ENCODE measurements at regions not wholly inside any gene's neighbourhood (a gene's known extent, or its start where the extent isn't known, plus 50 kb on each side); places are given as distances from the start of the nearest gene placed in this dataset.

DNA sequence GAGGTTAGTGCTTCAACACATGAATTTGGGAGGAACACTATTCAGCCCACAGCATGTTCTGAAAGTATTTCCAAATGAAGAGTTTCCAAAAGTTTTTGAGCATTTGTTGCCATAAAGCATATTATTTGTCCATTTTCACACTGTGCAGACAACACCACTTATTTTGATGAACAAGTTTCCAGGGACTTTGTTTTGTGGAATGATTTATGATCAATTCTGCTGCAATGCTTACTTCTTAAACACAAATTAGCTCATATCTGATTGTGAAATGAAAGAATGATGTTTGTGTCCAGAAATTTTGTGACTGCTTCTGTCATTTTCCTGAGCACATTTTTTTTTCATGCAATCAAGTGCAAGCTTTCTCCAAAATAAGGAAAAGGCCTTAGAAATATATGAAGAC is 205.3 kb downstream of the RAP2A start:
- DNase-seq, result no peak

DNA sequence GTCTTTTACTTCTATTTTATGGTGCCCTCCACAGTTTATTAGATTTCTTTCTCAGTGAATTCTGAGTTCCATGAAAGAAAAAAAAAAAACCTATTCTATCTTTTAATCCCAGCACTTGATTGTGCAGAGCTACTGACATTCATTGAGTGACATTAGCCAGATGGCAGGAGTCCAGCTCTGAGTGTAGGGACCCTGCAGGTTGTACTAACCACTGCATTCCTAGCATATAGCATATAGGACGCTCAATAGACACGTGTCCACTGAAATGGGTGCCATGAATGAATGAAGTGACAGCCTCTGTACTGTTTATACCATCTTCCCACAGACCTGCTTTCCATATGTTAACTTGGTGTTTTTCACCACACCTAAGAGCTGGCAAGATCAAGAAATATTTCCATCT is 206.3 kb downstream of the RAP2A start:
- no peak for DNase-seq

DNA sequence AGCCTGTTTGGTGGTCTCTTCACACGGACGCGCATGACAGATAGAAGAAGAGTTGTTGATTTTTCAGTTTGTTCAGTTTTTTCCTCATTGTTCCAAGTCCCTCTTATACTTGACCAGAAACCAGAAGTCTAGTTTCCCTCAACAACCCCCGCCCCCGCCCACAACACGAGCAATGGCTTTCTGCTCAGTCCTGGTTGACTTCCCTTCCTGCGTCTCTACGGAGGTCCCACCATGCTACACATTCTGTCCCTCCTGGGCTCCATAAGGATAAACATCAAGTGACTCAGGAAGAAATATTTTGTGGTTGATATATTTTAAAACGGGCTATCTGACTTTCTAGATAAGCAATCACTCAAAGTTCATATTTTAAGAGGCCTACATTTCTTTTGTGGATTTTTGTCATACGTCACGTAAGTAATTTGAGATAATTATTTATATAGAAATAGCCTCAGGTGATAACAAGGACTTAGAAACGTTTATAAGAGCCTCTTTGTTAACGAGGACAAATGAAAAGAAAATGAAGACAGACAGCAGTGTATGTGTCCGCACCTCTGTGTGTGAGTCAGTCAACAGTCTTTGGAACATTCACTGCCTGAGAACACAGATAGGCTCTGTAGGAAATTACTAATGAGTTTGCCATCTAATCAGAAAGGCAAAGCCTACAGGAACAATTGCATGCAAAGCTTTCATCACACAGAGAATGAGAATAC is 214.4 kb downstream of the RAP2A start:
- no peak for DNase-seq

- no peak for DNase-seq
These were observed 214.9 kb downstream of the RAP2A start for GRCh38 chr13:97648881-97649224.

GRCh38 chr13:97653443-97654140 is 219.6 kb downstream of the RAP2A start:
- no peak for DNase-seq

- no peak for DNase-seq
These were observed 220.3 kb downstream of the RAP2A start for GRCh38 chr13:97654236-97654635.

GRCh38 chr13:97658556-97658955 is 224.6 kb downstream of the RAP2A start:
- DNase-seq, result no peak

DNA sequence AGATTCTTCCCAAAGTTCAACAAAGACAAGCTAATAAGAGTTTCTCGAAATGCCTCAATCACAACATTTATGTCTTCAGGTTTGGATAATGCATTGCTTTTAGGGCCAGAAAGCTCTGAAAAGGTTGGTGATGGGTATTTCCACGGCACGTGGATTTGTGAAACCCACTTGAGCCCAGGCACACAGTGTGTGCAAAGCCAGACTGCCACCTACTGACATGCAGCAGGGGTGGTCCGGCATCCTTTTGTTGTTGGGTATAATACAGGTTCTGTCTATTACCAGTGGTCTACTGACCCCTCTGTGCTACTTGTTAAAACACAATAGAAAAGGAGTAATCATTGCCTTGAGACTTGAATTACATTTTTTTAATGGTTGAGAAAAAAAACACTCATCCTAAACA is 225.6 kb downstream of the RAP2A start:
- DNase-seq, result no peak

DNA sequence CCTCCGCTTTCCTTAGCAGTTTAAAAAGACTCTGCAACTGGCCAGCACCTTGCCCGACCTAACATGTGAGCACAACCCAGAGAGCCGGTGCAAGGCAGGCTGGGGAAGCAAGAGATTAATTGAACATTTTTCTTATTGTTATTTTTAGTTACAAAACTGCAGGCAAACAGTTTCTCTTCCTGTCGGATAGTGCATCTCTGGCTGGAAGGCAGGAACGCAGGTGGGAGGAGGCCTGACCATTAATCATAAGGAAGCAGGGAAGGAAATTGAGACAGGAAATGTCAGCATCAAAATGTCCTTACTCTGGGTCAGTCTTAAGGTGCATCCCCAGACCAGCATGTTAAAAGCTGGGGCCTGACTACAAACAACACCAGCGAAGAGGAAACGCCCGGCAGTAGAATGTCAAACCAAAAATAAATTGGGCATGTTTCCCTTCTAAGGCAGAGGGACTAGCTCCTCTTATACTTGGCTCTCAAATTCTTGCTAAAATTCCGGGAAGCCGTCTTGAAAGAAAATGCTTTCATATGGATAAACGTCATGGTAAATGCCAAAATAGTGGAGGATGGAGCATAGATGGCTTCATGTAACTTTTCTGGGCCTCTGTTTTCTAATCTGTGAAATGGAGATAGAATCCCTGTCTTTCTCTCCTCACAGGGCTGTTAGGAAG is 226.8 kb downstream of the RAP2A start:
- DNase-seq, result no peak

DNA sequence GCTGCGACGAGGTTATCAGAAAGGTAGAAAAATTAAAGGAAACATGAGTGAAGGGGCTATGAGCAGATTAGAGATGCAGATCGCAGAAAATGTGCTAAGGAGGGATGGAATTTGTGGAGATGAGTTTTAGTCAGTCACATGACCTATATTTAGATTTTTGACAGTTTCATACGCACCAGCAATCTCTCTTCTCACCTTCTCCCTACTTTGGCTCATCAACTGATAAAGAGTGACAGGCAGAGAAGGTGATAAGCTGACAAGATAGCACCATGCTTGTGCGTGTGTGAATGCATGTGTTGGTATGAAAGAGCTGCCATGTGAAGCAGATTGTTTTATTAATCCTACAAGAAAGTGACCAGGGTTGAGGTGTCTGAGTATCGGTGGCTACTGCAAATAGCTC is 252.6 kb downstream of the RAP2A start:
- no peak for DNase-seq

DNA sequence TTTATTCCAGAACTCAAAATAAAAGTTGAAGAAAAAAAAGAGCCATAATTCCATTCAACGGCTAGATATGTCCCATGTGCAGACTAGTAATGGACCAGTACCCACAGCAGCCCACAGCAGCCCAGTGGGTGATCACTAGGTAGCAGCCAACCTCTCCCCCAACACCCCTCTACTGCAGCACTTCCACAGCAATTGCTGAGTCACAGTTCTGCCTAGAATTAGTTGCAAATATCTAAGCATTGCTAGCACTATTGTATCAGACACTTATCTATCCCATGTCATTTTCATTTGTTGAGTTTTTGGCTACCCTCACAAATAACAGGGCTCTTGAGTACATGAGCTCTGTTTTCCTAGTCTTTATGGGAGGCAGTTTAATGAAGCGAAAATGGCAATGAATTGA is 258.7 kb downstream of the RAP2A start:
- DNase-seq, result no peak

DNA sequence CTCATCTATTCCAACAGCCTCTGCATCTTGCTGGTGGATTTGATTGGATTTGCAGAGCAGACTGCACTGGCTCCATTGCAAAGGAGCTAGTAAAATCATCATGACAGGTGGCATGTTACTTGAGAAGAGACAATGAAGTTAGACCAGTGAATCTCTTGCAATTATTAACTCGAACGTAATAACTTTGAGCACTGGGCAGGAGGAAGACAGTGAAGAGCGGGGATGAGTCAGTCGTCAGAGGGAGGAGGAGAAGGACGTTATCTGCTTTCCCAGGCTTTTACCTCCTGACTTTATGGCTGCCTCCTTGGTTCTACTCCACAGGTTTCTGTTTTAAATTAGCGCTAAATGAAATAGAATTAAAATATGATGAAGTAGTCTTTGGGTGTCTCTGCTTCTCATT is 257.8 kb upstream of the IPO5 start:
- no peak for DNase-seq

DNA sequence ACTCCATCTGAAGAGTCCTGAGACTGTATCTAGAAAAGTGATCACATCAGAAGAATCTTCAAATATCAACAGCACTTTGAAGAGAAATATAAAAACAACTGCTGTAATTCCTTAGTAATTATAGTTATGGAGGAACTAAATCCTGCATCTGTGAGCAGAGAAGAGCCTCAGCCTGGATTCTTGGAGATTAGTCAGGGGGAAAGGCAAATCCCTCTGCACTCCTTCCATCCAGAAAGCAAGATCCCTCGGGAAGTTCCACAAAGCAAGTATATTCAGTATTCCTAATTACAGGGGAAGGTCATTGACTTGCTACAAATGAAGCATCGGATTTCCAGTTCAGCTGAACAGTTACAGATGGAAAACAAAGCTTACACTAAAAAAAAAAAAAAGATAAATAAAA is 256.6 kb upstream of the IPO5 start:
- DNase-seq, result no peak

DNA sequence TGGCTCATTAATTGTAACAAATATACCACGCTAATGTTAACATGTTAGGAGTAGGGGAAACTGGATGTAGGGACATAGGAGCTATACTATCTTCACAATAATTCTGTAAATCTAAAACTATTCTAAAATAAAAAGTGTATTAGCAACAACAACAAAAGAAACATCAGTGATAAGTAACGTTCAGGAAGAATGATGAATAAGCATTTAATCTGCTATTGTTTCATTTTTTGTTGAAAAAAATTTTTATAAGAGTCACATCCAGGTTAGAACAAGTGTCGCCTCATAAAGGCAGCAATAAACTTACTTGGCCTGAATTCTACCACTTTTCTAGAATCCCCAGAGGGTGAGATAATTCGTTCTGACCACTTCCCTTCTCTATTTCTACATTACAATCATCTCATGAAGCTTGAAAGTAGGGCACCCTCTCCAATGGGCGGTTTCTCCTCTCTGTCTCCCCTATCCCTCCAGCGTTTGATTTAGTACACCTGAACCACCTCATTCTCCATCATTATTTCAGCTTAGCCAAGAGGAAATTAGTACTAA is 253.1 kb upstream of the IPO5 start:
- DNase-seq, result no peak

DNA sequence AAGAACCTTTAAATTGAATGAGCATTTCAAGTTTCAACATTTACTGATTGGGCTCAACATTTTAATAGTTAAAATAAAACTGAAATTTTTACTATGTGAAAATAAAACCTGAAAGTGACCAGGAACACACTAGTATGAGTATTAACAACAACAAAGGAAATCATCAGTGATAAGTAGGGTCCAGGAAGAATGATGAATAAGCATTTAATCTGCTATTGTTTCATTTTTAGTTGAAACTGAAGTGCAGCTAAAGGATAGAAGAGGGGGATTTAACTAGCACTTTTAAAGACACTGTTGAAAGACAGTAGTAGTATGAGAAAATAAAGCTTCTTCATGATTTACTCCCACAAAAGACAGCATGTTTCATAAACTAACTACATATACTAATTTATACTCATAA is 250.9 kb upstream of the IPO5 start:
- no peak for DNase-seq

GRCh38 chr13:97710797-97711196 is 242.7 kb upstream of the IPO5 start:
- DNase-seq, result no peak

DNA sequence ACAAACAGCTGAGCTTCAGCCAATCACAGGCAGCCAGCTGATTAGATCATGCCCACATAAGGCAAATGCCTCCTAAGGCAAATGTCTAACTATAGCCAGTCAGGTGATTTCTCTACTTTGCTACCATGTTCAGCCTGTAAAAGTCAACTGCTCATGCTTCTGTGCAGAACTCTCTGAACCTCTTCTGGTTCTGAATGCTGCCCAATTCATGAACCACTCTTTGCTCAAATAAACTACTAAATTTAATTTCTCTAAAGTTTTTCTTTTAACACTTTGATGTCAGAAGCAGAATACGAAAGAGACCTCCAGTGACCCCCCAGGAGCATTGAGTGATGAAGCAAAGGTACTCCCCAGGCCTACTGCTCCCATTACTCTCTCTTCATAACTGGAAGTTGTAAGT is 240.7 kb upstream of the IPO5 start:
- DNase-seq, result no peak

DNA sequence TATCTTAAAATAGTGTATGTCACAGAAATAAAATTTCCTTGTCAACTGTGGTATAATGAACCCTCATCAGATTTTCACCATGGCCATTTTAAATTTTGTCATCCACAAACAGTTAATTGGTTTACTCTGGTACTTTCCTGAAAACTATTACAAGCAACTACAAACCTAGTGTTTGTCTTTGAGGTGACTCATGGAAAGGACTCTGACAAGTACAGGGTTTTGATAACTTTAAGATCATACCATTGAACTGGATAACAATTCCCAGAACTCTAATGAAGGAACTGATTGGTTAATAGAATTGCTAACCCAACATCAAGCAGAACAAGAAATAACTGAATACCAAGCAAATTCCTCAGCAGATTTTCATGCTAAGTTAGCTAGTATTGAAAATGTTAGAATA is 237.7 kb upstream of the IPO5 start:
- DNase-seq, result no peak

GRCh38 chr13:97716746-97717145 is 236.7 kb upstream of the IPO5 start:
- no peak for DNase-seq

- DNase-seq, result no peak
These were observed 233.7 kb upstream of the IPO5 start for GRCh38 chr13:97719736-97720135.

DNA sequence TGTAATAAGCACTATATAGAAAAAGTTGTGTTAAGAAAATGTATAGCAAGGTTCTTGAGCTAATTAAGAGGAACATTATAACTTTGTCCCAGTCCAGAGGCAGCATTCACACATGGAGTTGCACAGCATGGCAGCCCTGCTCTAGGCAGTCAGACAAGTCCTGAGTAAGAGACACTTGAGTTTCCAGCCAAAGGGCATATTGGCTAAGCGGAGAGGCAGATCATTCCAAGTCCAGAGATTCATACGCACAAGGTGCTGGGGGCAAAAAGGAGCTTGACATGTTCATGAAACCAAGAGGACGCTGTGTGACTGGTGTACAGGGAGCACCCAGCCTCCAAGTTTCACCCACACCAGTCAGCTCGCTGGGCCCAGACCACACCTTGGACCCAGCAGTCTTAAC is 232.6 kb upstream of the IPO5 start:
- DNase-seq, result no peak

GRCh38 chr13:97723655-97724054 is 229.8 kb upstream of the IPO5 start:
- no peak for DNase-seq

GRCh38 chr13:97724450-97724849 is 229.0 kb upstream of the IPO5 start:
- DNase-seq, result no peak

- no peak for DNase-seq
These were observed 226.7 kb upstream of the IPO5 start for GRCh38 chr13:97726664-97727280.

All from NCI-H1105 (cell line).